Left ventricle myocardium inferior (tissue), 1 donor: ENCODE measurements at regions not wholly inside any gene's neighbourhood (a gene's known extent, or its start where the extent isn't known, plus 50 kb on each side); places are given as distances from the start of the nearest gene placed in this dataset.
"Not testable (repeated sequence)": the region's sequence is repeated elsewhere in the genome, so short reads cannot be mapped to it uniquely, and the experiment has no call there.

Experiments used
- DNase-seq: peaks from one replicate; pipeline ENCODE4 v3.0.0-alpha.2; 2020
- H3K27ac ChIP-seq: fragments of 200-600 bp; replicated peaks from 2 replicates; pipeline ENCODE4 v1.8.0; 2021
- H3K27me3 ChIP-seq: fragments of 200-600 bp; 2 replicates; pipeline ENCODE4 v1.8.0; 2021; ENCODE audit warnings: low read depth
- H3K36me3 ChIP-seq: fragments of 200-600 bp; 2 replicates; pipeline ENCODE4 v1.8.0; 2021
- H3K4me1 ChIP-seq: fragments of 200-600 bp; 2 replicates; pipeline ENCODE4 v1.8.0; 2021
- H3K4me3 ChIP-seq: fragments of 200-600 bp; 2 replicates; pipeline ENCODE4 v1.8.0; 2021; ENCODE audit warnings: mild to moderate bottlenecking, moderate library complexity
- H3K9me3 ChIP-seq: fragments of 200-600 bp; replicated peaks from 2 replicates; pipeline ENCODE4 v1.8.0; 2021
- CTCF ChIP-seq: fragments of 200-600 bp; IDR thresholded peaks from 2 replicates; pipeline ENCODE4 v1.8.0; 2021; ENCODE audit warnings: antibody characterized with exemption, mild to moderate bottlenecking, borderline replicate concordance
- intact Hi-C: fragments of 100-400 bp; cut with micrococcal nuclease; formaldehyde crosslinking; loops from one replicate; pipeline ENCODE4 v1.11.0; 2022
- donor health status: DM: no; HTN: yes; CAD: no; lungs with severe emphysema.

- intact Hi-C loops: no loop called here
- no peaks in the 10 kb centered on the region for H3K36me3 ChIP-seq
- peaks cover 21% of the 10 kb centered on the region for H3K27me3 ChIP-seq
- H3K4me3 ChIP-seq: no peak overlapping the region
- no peak overlapping the region for H3K27ac ChIP-seq
- DNase-seq: no peak
- no peaks in the 10 kb centered on the region for H3K9me3 ChIP-seq
- no peak for TF ChIP-seq CTCF
- H3K4me1 ChIP-seq: no peaks in the 10 kb centered on the region
These were observed 80.0 kb downstream of the KCNJ18 start for GRCh38 chr17:21772321-21772720.

GRCh38 chr17:21772991-21773713, 80.8 kb downstream of the KCNJ18 start:
- peaks cover 18% of the 10 kb centered on the region for H3K27me3 ChIP-seq
- H3K9me3 ChIP-seq, DNase-seq, H3K27ac ChIP-seq, intact Hi-C loops, H3K4me1 ChIP-seq, H3K4me3 ChIP-seq, H3K36me3 ChIP-seq: not testable (repeated sequence)

- H3K4me1 ChIP-seq: no peaks in the 10 kb centered on the region
- intact Hi-C loops: no loop called here
- H3K27ac ChIP-seq: no peak overlapping the region
- peaks cover 9% of the 10 kb centered on the region for H3K9me3 ChIP-seq
- DNase-seq: no peak
- peaks cover 11% of the 10 kb centered on the region for H3K27me3 ChIP-seq
- no peak overlapping the region for H3K4me3 ChIP-seq
- H3K36me3 ChIP-seq: no peaks in the 10 kb centered on the region
- no peak for TF ChIP-seq CTCF
These were observed 81.9 kb downstream of the KCNJ18 start for GRCh38 chr17:21774263-21774662.

- DNase-seq, H3K9me3 ChIP-seq, H3K27ac ChIP-seq, intact Hi-C loops, H3K27me3 ChIP-seq, H3K4me1 ChIP-seq, H3K36me3 ChIP-seq, H3K4me3 ChIP-seq: not testable (repeated sequence)
These were observed 83.2 kb downstream of the KCNJ18 start for GRCh38 chr17:21775566-21775965.

- H3K4me3 ChIP-seq, intact Hi-C loops, H3K36me3 ChIP-seq, DNase-seq, H3K9me3 ChIP-seq, H3K27me3 ChIP-seq, H3K4me1 ChIP-seq, H3K27ac ChIP-seq: not testable (repeated sequence)
These were observed 84.6 kb downstream of the KCNJ18 start for GRCh38 chr17:21776921-21777320.

GRCh38 chr17:21778866-21779265, 86.5 kb downstream of the KCNJ18 start:
- H3K36me3 ChIP-seq, H3K9me3 ChIP-seq, H3K27ac ChIP-seq, H3K27me3 ChIP-seq, H3K4me1 ChIP-seq, DNase-seq, H3K4me3 ChIP-seq, intact Hi-C loops: not testable (repeated sequence)

DNA sequence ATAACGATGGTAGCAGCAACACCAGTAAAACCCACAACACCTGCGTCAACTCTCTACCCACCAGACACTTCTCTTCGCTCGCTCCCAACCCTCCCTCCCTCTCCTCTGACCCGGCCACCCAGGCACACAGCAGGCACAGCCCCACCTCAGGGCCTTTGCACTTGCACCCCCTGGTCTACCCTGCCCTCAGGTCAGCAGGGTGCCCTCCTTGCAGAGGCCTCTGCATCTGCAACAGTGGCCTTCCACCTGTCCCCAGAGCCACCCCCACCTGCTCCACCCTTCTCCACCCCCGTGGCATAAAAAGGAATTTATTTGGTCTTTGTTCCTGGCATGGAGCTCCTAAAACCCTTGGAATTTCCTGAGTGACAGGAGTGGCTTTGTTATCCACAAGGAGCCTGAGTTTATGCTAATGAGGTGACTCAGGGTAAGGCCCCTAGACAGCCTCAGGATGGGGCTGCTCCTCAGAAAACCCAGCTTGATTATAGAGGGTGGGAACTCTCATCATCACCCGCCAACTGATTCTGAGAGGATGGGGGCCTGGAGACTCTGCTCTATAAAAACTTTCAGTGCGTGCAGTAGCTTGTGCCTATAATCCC, 88.1 kb downstream of the KCNJ18 start:
- H3K27ac ChIP-seq, intact Hi-C loops, H3K27me3 ChIP-seq, H3K36me3 ChIP-seq, H3K4me3 ChIP-seq, H3K9me3 ChIP-seq, H3K4me1 ChIP-seq, DNase-seq: not testable (repeated sequence)

DNA sequence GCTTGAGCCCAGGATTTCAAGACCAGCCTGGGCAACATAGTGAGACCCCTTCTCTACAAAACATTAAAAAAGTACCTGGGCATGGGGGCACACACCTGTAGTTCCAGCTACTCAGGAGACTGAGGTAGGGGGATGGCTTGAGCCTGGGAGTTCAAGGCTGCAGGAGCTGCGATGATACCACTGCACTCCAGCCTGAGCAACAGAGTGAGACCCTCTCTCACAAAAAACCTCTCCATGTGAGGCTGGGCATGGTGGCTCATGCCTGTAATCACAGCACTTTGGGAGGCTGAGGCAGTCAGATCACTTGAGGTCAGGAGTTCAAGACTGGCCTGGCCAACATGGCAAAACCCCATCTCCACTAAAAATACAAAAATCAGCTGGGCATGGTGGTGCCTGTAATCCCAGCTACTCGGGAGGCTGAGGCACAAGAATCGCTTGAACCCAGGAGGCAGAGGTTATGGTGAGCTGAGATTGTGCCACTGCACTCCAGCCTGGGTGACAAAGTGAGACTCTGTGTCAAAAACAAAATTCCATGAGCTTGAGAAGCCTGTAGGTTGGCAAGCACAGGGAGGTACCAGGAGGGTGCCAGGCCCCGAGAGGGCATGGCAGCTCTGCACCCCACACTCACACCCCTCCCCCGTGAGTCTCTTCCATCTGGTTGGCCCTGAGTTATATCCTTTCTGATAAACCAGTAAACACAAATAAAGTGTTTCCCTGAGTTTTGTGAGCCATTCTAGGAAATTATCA, 88.8 kb downstream of the KCNJ18 start:
- H3K4me1 ChIP-seq, intact Hi-C loops, H3K27me3 ChIP-seq, H3K9me3 ChIP-seq, DNase-seq, H3K27ac ChIP-seq, H3K4me3 ChIP-seq, H3K36me3 ChIP-seq: not testable (repeated sequence)

DNA sequence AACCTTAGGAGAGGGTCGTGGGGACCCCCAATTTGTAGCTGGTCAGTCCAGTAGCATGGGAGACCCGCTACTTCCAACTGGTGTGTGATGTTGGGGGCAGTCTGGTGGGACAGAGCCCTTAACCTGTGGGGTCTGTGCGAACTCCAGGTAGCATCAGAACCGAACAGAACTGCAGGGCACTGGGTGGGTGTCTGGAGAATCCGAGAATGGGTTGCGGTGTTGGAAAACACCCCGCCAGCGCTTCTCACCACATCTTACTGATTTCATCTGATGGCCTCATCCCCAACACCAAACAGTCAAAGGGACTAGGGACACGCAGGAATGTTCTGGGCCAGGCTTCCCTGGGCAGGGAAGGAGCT, 89.3 kb downstream of the KCNJ18 start:
- H3K4me1 ChIP-seq, intact Hi-C loops, H3K27ac ChIP-seq, H3K36me3 ChIP-seq, H3K4me3 ChIP-seq, H3K9me3 ChIP-seq, DNase-seq, H3K27me3 ChIP-seq: not testable (repeated sequence)

DNA sequence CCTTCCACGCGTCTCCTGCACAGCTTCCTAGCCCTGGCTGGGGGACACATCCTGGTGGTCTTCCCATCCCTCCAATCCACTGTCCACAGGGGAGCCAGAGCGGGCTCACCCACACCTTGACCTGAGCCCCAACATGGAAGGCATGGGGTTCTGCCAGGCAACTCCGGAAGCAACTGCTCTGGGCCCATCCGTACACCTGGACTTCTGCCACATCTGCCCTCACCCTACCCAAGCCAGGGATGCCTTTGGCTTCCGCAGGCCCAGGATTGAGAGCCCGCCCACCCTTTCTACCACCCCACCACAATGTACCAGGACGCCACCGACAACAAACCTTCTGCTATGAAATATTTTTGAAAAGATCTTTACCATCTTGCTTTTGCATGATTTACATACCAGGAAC, 89.8 kb downstream of the KCNJ18 start:
- H3K4me1 ChIP-seq, H3K9me3 ChIP-seq, H3K27me3 ChIP-seq, DNase-seq, H3K36me3 ChIP-seq, H3K27ac ChIP-seq, intact Hi-C loops, H3K4me3 ChIP-seq: not testable (repeated sequence)

- intact Hi-C loops, H3K4me3 ChIP-seq: not testable (repeated sequence)
These were observed 90.3 kb downstream of the KCNJ18 start for GRCh38 chr17:21782604-21783003.

GRCh38 chr17:21783017-21783416, 90.7 kb downstream of the KCNJ18 start:
- H3K36me3 ChIP-seq, DNase-seq, H3K4me1 ChIP-seq, H3K9me3 ChIP-seq, H3K27me3 ChIP-seq, intact Hi-C loops, H3K4me3 ChIP-seq, H3K27ac ChIP-seq: not testable (repeated sequence)

More at GRCh38 chr17:21782604-21783003, 90.3 kb downstream of the KCNJ18 start:
- H3K4me1 ChIP-seq, H3K36me3 ChIP-seq, H3K9me3 ChIP-seq, DNase-seq, H3K27me3 ChIP-seq, H3K27ac ChIP-seq: not testable (repeated sequence)
